DOHH2 (cell line): ENCODE measurements at regions not wholly inside any gene's neighbourhood (a gene's known extent, or its start where the extent isn't known, plus 50 kb on each side); places are given as distances from the start of the nearest gene placed in this dataset.

Experiments
- EZH2phosphoT487 ChIP-seq: fragments of 200-600 bp; sonication (generic); IDR thresholded peaks from 2 replicates; pipeline ENCODE4 v1.6.1; 2017; ENCODE audit warnings: borderline replicate concordance, mild to moderate bottlenecking, antibody characterized with exemption, low read length, moderate library complexity, mixed read lengths
- TF ChIP-seq, protein P1 (sequence below): fragments of 200-600 bp; sonication (generic); IDR thresholded peaks from one replicate; pipeline ENCODE4 v1.5.1; 2014; ENCODE audit warnings: antibody characterized with exemption, mild to moderate bottlenecking, low read depth, low read length; ENCODE audit not compliant: poor library complexity, severe bottlenecking

DNA sequence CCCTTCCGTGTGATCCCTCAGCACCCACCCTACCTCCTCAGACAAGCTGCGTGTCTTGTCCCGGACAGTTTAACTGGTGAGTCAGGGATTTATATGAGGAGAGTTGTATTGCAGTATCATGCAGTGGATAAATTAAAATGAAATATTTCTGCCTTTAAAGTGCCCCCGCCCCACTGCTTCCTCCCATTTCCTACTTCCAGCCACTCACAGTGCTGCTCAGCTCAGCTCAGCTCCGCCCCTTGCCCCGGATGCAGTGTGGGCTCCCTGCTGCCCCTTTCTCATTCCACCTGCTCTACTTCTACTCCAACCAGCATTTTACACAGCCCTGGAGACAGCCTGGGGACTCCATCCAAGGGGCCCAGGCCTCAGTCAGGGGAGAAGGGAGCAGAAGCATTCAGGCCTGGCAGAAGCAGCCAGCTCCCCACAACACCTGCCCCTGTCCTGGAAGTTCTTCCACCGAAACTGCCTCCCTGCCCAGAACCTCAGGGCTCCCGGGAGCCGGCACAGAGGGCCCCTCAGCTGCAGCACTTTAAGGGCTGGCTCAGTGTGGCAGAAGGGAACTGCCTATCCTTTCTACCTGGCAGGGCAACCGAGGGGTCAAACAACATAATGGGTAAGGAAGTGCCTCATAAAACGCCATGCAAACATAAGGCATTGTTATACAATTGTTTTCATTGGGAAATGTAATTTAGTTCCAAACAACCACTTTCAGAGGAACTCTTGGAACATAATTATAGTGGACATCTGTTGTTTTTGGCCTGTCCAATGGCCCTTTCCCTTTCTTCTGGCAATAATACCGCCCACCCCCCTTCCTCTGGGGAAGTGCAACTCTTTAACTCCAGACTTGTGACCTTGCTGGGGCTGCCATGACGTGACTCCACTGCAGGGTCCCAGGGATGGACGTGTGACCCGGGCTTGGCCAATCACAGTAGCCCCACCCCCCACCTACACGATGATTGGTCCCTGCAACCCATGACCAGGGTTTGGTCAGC is 102.3 kb downstream of the LIPG start:
- TF ChIP-seq, protein P1, sequence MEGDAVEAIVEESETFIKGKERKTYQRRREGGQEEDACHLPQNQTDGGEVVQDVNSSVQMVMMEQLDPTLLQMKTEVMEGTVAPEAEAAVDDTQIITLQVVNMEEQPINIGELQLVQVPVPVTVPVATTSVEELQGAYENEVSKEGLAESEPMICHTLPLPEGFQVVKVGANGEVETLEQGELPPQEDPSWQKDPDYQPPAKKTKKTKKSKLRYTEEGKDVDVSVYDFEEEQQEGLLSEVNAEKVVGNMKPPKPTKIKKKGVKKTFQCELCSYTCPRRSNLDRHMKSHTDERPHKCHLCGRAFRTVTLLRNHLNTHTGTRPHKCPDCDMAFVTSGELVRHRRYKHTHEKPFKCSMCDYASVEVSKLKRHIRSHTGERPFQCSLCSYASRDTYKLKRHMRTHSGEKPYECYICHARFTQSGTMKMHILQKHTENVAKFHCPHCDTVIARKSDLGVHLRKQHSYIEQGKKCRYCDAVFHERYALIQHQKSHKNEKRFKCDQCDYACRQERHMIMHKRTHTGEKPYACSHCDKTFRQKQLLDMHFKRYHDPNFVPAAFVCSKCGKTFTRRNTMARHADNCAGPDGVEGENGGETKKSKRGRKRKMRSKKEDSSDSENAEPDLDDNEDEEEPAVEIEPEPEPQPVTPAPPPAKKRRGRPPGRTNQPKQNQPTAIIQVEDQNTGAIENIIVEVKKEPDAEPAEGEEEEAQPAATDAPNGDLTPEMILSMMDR: no peak
- TF ChIP-seq EZH2phosphoT487: no peak
